Amniotic epithelial cell (primary cell): ENCODE measurements at regions not wholly inside any gene's neighbourhood (a gene's known extent, or its start where the extent isn't known, plus 50 kb on each side); places are given as distances from the start of the nearest gene placed in this dataset.
A peak's percentile ranks its signal among the peaks of the same experiment; 100 is the strongest.

Experiments used
- DNase-seq: peaks from one replicate; pipeline ENCODE4 v3.0.0-alpha.2; 2010; ENCODE audit warnings: low read depth

- no peak for DNase-seq
Measured at GRCh38 chr4:24637173-24637572, 52.8 kb upstream of the DHX15 start.

GRCh38 chr4:24638396-24638875 lies 54.1 kb upstream of the DHX15 start:
- no peak for DNase-seq

- no peak for DNase-seq
Measured at GRCh38 chr4:24639714-24640113, 55.4 kb upstream of the DHX15 start.

GRCh38 chr4:24640366-24640765 lies 56.0 kb upstream of the DHX15 start:
- no peak for DNase-seq

GRCh38 chr4:24642981-24643547 lies 58.7 kb upstream of the DHX15 start:
- peak; percentile 18 for DNase-seq

- no peak for DNase-seq
Measured at GRCh38 chr4:24643774-24644520, 59.6 kb upstream of the DHX15 start.

- DNase-seq: no peak
Measured at GRCh38 chr4:24644983-24645764, 60.8 kb upstream of the DHX15 start.

- no peak for DNase-seq
Measured at GRCh38 chr4:24645765-24646550, 61.6 kb upstream of the DHX15 start.

GRCh38 chr4:24646798-24647460 lies 62.6 kb upstream of the DHX15 start:
- no peak for DNase-seq

GRCh38 chr4:24650849-24651640 lies 66.7 kb upstream of the DHX15 start:
- DNase-seq: no peak

- no peak for DNase-seq
Measured at GRCh38 chr4:24655326-24655725, 71.0 kb upstream of the DHX15 start.

GRCh38 chr4:24655971-24656370 lies 71.6 kb upstream of the DHX15 start:
- no peak for DNase-seq

GRCh38 chr4:24656906-24657305 lies 72.6 kb upstream of the DHX15 start:
- no peak for DNase-seq

GRCh38 chr4:24657768-24658617 lies 73.6 kb upstream of the DHX15 start:
- peak; percentile 1 for DNase-seq

GRCh38 chr4:24659241-24659961 lies 75.0 kb upstream of the DHX15 start:
- no peak for DNase-seq

- no peak for DNase-seq
Measured at GRCh38 chr4:24662056-24662455, 77.7 kb upstream of the DHX15 start.

- no peak for DNase-seq
Measured at GRCh38 chr4:24662542-24662941, 78.2 kb upstream of the DHX15 start.

- no peak for DNase-seq
Measured at GRCh38 chr4:24664956-24665355, 80.6 kb upstream of the DHX15 start.

- no peak for DNase-seq
Measured at GRCh38 chr4:24666316-24666715, 82.0 kb upstream of the DHX15 start.
